Right lobe of liver (tissue), 4 donors: ENCODE measurements at regions not wholly inside any gene's neighbourhood (a gene's known extent, or its start where the extent isn't known, plus 50 kb on each side); places are given as distances from the start of the nearest gene placed in this dataset.

Source experiments
- POLR2A ChIP-seq: fragments of 450-650 bp; IDR thresholded peaks from one replicate; pipeline ENCODE4 v1.6.1; 2017; ENCODE audit warnings: antibody characterized with exemption, mild to moderate bottlenecking
- TF ChIP-seq, protein P1 (sequence below), 4 donors: fragments of 200-600 bp in 3 of 4; fragments of 450-650 bp in 1 of 4; IDR thresholded peaks; one replicate each; pipeline versions ENCODE4 v1.5.1 to v1.8.0; 2016 to 2022; ENCODE audit warnings: antibody characterized with exemption in 4 of 4, mild to moderate bottlenecking in 2 of 4
- donor health status: DM: no; HTN: no; CAD: no.
- donor health status: DM: no; HTN: no; CAD: no.
- donor health status: DM: no; HTN: yes; CAD: no.

DNA sequence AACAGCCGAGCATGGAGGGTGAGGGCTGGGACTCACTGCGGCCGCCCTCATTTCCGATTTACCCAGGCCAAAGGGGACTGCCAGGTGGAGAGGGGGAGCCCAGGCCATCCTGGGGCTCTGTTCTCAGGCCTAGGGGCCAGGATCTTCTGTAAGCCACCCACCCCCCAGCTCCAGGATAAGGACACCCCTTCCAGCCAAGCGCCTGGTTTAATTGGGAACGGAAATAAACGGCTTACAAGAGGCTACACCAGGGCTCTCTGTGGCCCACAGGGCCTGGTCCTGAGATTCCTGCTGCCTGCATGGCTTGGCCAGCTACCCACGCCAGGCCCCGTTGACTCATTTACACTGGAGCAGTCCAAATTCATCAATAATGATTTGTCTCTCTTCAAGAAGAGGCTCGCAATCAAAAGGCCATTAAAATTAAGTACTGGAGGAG, 68.1 kb upstream of the TOP1 start:
- TF ChIP-seq, protein P1, sequence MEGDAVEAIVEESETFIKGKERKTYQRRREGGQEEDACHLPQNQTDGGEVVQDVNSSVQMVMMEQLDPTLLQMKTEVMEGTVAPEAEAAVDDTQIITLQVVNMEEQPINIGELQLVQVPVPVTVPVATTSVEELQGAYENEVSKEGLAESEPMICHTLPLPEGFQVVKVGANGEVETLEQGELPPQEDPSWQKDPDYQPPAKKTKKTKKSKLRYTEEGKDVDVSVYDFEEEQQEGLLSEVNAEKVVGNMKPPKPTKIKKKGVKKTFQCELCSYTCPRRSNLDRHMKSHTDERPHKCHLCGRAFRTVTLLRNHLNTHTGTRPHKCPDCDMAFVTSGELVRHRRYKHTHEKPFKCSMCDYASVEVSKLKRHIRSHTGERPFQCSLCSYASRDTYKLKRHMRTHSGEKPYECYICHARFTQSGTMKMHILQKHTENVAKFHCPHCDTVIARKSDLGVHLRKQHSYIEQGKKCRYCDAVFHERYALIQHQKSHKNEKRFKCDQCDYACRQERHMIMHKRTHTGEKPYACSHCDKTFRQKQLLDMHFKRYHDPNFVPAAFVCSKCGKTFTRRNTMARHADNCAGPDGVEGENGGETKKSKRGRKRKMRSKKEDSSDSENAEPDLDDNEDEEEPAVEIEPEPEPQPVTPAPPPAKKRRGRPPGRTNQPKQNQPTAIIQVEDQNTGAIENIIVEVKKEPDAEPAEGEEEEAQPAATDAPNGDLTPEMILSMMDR (IDR thresholded peaks at IDR 0.05), result no peak
- no peak for TF ChIP-seq POLR2A
